ENCODE measurements at regions not wholly inside any gene's neighbourhood (a gene's known extent, or its start where the extent isn't known, plus 50 kb on each side); places are given as distances from the start of the nearest gene placed in this dataset.
"Not testable (repeated sequence)": the region's sequence is repeated elsewhere in the genome, so short reads cannot be mapped to it uniquely, and the experiment has no call there.

DNA sequence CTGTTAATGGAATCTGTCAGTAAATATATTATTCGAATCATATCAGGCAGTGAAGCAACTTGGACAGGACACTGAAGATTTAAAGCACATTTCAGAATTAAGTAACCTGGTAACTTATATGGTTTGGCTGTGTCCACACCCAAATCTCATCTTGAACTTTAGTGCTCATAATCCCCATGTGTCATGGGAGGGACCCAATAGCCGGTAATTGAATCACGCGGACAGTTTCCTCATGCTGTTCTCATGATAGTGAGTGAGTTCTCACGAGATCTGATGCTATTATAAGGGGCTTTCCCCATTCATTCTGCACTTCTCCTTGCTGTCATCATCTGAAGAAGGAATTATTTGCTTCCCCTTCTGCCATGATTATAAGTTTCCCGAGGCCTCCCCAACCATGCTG lies 83.2 kb upstream of the COL1A2 start:
- DNase-seq (ENCODE audit: low read depth): no peak

DNA sequence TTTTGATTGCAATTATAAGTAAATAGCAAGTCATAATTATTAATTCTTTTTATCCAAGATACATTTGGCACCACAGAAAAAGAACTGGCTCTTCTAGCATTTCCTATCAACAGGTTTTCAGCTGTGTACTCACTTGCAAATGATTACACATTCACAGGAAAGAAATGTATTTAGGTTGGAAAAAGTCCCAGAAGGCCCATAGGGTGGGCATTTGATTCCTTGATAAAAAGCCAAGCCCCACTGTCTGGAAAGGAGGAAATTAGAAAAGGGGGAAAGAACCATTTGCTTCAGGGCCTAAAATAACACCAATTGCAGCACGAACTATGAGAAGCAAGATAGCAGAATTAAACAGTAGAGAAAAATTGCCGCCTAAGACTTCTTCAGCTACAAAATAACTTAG lies 80.8 kb upstream of the COL1A2 start:
- DNase-seq (ENCODE audit: low read depth): no peak

DNA sequence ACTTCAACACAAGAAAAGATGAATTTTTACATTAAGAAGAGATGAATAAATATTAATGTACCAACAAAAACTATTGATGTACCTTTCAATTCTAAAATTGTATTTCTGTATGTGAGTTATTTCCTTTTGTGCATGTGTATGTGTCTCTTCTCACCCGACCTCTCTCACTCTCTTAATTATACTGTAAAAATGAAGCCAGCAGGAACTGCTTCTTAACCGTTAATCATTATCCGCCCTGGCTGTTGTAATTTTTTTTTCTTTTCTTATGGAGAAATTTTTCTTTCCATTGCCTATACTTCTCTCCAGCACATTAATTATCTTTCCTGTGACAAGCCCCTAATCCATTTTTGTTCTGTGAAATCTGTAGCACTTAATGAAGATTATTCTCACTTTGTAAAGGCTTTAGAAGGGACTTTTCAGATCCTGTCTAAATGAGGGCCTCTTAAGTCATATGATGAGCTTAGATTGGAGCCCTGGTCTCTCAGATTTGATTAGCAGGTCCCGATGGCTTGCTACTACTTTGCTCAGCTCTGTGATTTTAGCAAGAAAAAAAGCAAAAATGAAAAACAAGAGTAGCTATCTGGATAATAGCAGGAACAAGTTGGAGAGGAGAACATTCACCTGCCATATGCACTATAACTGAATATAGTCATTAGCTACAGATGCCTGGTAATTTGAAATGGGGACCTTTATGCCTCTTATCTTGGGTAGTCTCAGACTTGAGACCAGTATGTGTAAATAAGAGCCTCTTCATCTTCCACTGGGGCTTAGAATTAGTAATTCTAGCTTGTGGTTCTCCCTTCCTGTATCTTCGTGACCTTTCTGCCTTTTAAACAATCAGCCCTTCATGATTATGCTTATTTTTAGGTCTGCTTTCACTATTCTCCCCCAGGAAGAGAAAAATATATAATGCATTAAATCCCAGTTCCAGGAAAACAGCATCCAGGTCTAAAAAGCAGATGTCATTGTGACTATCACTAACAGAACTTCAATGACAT lies 80.0 kb upstream of the COL1A2 start:
- no peak for DNase-seq (ENCODE audit: low read depth)

DNA sequence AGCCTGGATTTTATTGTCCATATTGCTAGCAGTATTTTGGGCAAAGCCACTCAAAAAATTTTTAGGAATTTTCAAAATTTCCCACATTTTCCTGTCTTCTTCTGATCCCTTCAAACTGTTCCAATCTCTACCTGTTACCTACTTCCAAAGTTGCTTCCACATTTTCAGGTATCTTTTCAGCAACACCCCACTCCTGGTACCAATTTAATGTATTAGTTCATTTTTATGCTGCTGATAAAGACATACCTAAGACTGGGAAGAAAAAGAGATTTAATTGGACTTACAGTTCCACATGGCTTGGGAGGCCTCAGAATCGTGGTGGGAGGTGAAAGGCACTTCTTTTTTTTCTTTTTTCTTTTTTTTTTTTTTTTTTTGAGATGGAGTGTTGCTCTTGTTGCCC lies 73.6 kb upstream of the COL1A2 start:
- not testable (repeated sequence) for DNase-seq (ENCODE audit: low read depth)

DNA sequence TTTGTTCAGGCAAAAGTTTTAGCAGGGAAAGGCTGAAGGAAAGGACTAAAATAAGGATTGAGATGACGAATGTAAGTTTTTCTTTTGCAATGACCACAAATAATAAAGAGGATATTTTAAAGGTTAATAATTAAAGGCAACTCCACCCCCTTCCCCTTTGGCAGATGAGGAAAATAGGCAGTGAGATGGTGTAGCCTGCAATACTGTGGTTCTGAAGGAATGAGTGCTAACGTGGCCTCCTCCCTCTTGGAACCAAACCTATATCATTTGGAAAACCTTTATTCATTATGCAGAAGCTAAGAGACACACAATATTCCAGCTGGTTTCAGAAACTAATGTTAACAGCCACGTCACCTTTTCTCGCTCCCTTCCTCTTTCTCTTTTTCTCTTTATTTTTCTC lies 70.9 kb upstream of the COL1A2 start:
- no peak for DNase-seq (ENCODE audit: low read depth)

DNA sequence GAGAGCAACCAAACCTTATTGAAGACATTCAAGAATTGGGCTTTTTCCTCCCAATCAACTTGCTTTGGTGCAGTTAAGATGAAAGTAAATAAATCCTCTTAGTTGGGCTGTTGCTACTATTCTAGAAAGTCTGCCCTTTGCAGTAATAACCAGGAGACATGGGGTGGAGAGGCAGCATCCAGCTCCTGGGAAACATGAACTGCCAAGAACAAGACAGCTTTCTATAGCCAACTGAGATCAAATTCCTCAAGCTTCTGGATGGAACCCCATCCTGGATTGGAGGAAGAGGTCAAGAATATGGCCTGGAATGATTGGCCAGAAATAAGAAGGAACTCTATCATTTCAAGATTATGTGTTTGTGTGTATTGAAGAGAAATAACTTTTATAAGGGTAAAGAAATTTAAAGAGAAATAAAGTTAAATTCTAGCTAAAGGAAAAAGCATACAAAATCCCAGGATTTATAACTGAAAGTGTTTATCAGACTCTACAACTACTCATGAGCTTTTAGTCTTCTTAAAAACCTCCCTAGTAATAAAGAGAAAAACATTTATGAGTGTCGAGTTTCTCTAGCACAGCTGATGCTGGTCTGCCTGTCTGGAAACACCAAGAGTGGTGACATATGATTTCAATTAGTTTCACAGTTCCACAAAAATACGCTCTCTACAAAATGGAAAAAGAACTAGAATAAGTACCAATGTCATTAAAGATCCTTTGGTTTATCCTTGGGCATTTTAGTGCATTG lies 70.1 kb upstream of the COL1A2 start:
- peak; percentile 71 for DNase-seq (ENCODE audit: low read depth)

DNA sequence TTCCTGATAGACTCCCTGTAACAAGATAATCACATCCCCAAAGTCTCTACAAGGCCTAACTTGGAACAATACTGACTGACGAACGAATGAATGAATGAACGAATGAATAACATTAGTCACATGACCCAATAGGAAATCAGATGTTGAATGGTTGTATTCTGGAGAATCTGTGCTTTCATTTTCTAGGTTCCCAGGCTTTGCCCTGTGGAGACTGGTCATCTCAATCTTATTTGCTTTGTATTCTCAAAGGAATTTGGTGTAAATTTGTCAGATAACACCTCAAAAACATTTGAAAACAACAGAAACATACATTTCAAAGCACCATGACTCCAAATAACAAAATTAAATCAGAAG lies 69.6 kb upstream of the COL1A2 start:
- no peak for DNase-seq (ENCODE audit: low read depth)

DNA sequence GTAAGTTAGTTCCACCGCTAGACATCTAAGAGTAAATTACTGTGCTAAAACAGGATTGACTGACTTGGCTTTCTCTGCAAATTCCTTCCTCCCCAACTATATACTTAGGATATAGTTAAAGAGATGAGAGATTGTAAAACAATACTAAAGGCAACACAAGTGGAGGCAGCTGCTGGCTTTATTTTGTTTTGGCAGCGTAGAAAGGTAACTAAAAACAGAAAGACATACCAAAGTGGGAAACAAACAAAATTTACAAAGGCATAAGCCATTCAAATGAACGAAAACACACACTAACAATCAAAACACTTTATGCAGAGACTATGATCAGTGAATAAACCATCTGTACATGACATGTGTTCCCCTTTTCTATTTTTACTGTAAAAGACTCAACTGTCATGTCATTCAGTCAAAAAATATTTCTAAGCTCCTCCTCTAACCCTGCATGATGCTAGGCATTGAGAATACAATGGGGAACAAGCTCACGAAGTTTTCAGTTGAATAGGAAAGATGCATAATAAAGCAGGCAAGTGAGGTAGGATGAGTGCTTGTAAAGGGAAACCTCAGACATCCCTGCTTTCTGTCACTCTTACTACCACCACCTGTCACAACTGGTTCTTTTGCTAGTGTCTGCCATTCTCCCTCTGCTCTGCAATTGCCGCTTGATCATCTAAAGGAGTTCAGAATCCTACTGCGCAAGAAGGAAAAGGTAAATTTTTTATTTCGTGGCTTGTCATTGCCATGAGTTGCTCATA lies 64.2 kb upstream of the COL1A2 start:
- DNase-seq (ENCODE audit: low read depth): no peak

DNA sequence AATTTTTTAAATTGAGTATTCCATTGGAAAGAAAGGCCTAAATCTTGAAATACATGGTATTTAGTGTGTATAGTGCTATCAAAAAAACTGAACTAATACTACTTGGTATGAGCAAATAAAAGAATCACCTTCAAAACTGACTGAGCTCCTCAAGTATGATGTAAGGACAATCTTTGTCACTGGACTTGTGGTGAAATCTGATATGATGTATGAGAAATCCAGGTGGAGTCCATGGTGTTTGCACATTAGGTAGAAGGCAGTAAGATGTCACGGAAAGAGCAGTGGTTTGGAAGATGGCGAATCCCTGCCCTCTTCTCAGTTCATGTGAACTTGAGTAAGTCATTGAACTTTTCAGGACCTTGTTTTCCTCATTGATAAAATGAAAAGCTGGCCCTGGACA lies 62.1 kb upstream of the COL1A2 start:
- DNase-seq (ENCODE audit: low read depth): no peak

DNA sequence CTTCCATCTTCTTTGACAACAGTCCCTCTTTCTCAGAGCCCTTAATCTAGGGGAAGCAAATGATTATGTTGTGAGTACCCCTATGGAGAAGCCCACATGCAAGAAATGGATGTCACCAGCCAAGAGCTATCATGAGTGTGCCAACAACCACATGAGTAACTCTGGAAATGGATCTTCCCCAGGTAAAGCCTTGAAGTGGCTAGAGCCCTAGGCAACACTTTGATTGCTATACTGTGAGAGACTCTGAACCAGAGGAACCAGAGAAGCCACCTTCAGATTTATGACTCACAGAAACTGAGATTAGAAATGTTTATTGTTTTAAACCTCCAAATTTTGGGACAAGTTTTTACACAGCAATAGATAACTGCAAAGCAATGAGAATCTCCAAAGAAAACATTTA lies 60.9 kb upstream of the COL1A2 start:
- DNase-seq (ENCODE audit: low read depth): no peak

DNA sequence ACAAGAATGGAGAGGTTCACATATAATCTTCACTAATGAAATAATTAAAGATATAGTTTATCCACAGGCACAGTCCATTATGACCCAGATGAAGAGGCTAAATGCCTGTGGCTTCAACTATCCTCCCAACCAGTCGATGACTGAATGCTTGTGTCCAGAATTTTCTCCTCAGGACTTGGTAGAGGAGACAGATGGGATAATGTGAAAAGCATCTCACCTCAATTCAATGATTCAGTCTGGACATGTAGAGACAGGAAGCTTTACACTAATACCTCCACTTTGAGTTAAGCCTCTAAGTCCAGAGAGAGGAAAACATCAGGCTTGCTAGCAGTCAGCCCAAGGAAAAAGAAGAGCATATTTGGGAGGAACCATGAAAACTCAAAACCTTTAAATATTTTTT lies 59.1 kb upstream of the COL1A2 start:
- DNase-seq (ENCODE audit: low read depth): no peak

DNA sequence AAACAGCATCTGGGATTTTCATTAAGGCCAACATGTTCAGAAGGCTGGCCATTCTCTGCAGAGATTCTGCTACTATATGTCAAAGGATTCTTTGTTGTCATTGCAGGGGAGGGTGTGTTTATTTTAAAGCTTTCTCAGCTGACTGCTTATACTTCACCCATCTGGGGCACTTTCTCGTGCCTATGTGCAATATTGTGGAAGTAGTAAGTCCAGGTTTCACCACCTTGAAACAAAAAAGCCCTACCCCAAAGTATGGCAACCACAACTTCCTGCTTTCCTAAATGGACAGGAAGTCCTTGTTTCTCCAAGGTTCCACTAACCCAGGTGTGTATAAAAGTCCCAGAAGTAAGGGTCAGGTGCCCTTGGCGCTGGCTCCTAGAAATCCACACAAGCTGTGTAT lies 58.7 kb upstream of the COL1A2 start:
- no peak for DNase-seq (ENCODE audit: low read depth)

DNA sequence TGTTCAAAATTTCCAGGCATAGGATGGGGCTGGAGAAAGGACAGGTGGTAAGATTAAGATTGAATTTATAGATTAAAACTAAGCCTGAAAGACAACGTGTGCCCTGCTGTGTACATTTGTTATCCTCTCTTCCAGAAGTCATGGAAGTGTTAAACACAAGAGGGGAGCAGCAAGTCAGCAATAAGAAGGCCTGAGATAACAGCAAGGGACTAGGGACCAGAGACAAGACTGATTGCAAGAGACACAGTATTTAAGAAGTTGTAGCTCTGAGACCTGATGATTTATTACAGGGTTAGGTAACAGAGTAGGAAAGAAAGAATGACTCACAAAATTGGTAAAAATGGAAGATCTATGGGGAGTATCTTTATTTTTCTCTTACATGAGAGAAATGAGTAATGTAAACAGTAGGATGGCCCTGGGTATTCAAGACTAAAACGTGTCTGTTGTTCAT lies 55.7 kb upstream of the COL1A2 start:
- DNase-seq (ENCODE audit: low read depth): no peak

DNA sequence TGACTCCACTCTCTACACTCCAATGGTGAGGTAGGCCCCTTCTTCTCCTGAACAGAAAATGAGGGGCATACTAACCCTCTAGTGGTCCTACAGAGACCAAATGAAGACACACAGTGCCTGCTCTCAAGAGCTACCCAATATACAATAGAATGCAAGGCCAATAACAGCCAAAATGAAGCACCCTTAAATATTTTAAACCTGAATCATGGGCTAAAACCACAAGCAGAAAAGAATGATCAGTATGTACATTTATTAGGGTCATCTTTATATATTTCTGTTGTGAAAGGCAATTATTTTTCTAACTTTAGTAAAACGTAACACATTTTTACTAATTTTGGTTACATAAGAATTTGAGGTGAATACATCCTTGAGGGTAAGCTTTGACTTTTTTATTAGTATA lies 49.9 kb upstream of the COL1A2 start:
- DNase-seq (ENCODE audit: low read depth): no peak
